CD14-positive monocyte (primary cell): ENCODE measurements at regions not wholly inside any gene's neighbourhood (a gene's known extent, or its start where the extent isn't known, plus 50 kb on each side); places are given as distances from the start of the nearest gene placed in this dataset.

ENCODE experiments used
- DNase-seq, 3 donors: peaks; one replicate each; pipeline ENCODE4 v3.0.0-alpha.2; 2011 to 2022
- H2AFZ ChIP-seq: 2 replicates; pipeline ENCODE4 v1.6.0; 2012; ENCODE audit warnings: mild to moderate bottlenecking, low read depth, low read length, inconsistent platforms; ENCODE audit not compliant: insufficient read depth, poor library complexity, severe bottlenecking
- H3K27ac ChIP-seq, 2 donors: 1 replicate in 1 of 2; 2 replicates in 1 of 2; pipeline ENCODE4 v1.5.1; 2012 to 2013; ENCODE audit warnings: low read length in 2 of 2, control low read depth in 1 of 2, inconsistent platforms in 1 of 2, low read depth in 1 of 2, mild to moderate bottlenecking in 1 of 2
- H3K27me3 ChIP-seq, 2 donors: one replicate each; pipeline versions ENCODE4 v1.6.0 to v1.6.1; 2011 to 2013; ENCODE audit warnings: low read length in 2 of 2; ENCODE audit not compliant: control insufficient read depth in 2 of 2, insufficient read depth in 2 of 2
- H3K36me3 ChIP-seq, 2 donors: replicated peaks in 1 of 2; 1 replicate in 1 of 2; 2 replicates in 1 of 2; pipeline versions ENCODE4 v1.5.1 to v1.6.1; 2012 to 2013; ENCODE audit warnings: low read length in 2 of 2, control low read depth in 1 of 2, inconsistent platforms in 1 of 2, mild to moderate bottlenecking in 1 of 2; ENCODE audit not compliant: insufficient read depth in 2 of 2, control insufficient read depth in 1 of 2
- H3K4me1 ChIP-seq, 2 donors: 1 replicate in 1 of 2; 2 replicates in 1 of 2; pipeline versions ENCODE4 v1.5.1 to v1.6.1; 2012 to 2013; ENCODE audit warnings: low read length in 2 of 2, control low read depth in 1 of 2, inconsistent platforms in 1 of 2, mild to moderate bottlenecking in 1 of 2, moderate library complexity in 1 of 2; ENCODE audit not compliant: insufficient read depth in 2 of 2, control insufficient read depth in 1 of 2
- H3K4me2 ChIP-seq: replicated peaks from 2 replicates; pipeline ENCODE3; 2012; ENCODE audit warnings: low read length, moderate library complexity, mild to moderate bottlenecking; ENCODE audit not compliant: poor library complexity, severe bottlenecking; ENCODE audit errors: extremely low read depth
- H3K4me3 ChIP-seq, 3 experiments: fragments of 200-600 bp in 1 of 3; sonication (generic) in 1 of 3; replicated peaks in 1 of 3; 1 replicate in 2 of 3; 2 replicates in 1 of 3; pipeline ENCODE4 v1.5.1; 2011 to 2013; ENCODE audit warnings: low read length in 3 of 3, mild to moderate bottlenecking in 3 of 3, control low read depth in 2 of 3, low read depth in 2 of 3, inconsistent platforms in 1 of 3, moderate library complexity in 1 of 3
- H3K79me2 ChIP-seq: 2 replicates; pipeline ENCODE4 v1.6.0; 2012; ENCODE audit warnings: mild to moderate bottlenecking, control low read depth, inconsistent platforms, low read length, moderate library complexity; ENCODE audit not compliant: insufficient read depth
- H3K9ac ChIP-seq: 2 replicates; pipeline ENCODE4 v1.6.0; 2017; ENCODE audit warnings: low read length, mild to moderate bottlenecking; ENCODE audit not compliant: insufficient read depth, poor library complexity, severe bottlenecking
- H3K9me3 ChIP-seq, 2 donors: replicated peaks in 1 of 2; 1 replicate in 1 of 2; 2 replicates in 1 of 2; pipeline versions ENCODE4 v1.5.1 to v1.6.1; 2012 to 2013; ENCODE audit warnings: low read length in 2 of 2, control low read depth in 1 of 2; ENCODE audit not compliant: control insufficient read depth in 1 of 2, insufficient read depth in 1 of 2
- H4K20me1 ChIP-seq: 2 replicates; pipeline ENCODE4 v1.6.0; 2012; ENCODE audit warnings: mild to moderate bottlenecking, low read length, control low read depth, moderate library complexity; ENCODE audit not compliant: insufficient read depth
- H3K27ac Mint-ChIP-seq, 7 donors: one replicate each; pipeline ENCODE4 v1.8.0; 2020; ENCODE audit warnings: mild to moderate bottlenecking in 7 of 7, mixed read lengths in 7 of 7, moderate library complexity in 6 of 7, inconsistent platforms in 2 of 7
- H3K27me3 Mint-ChIP-seq, 3 donors: one replicate each; pipeline ENCODE4 v1.8.0; 2021 to 2022; ENCODE audit warnings: low read depth in 3 of 3, mild to moderate bottlenecking in 3 of 3, mixed read lengths in 3 of 3, moderate library complexity in 3 of 3, inconsistent platforms in 1 of 3
- H3K36me3 Mint-ChIP-seq, 2 donors: one replicate each; pipeline ENCODE4 v1.8.0; 2020; ENCODE audit warnings: mixed read lengths in 2 of 2, inconsistent platforms in 1 of 2, mild to moderate bottlenecking in 1 of 2
- H3K4me1 Mint-ChIP-seq: one replicate; pipeline ENCODE4 v1.8.0; 2020; ENCODE audit warnings: mild to moderate bottlenecking, mixed read lengths
- H3K4me3 Mint-ChIP-seq, 2 donors: one replicate each; pipeline ENCODE4 v1.8.0; 2020; ENCODE audit warnings: mild to moderate bottlenecking in 2 of 2, mixed read lengths in 2 of 2, moderate library complexity in 1 of 2
- H3K9me3 Mint-ChIP-seq, 7 donors: one replicate each; pipeline ENCODE4 v1.8.0; 2020 to 2022; ENCODE audit warnings: mixed read lengths in 7 of 7, mild to moderate bottlenecking in 6 of 7, moderate library complexity in 6 of 7, inconsistent platforms in 2 of 7
- WGBS: methylation state at CpG from one replicate; pipeline ENCODE4 v1.1.5; 2013; ENCODE audit warnings: missing lambda C conversion rate; ENCODE audit not compliant: insufficient coverage; 5-methylcytosine and 5-hydroxymethylcytosine counted together
- intact Hi-C, 2 donors: fragments of 100-400 bp; cut with micrococcal nuclease; formaldehyde crosslinking; loops; one replicate each; pipeline versions ENCODE4 v1.15.0 to v1.15.1; 2023
- TF ChIP-seq, protein P1 (sequence below): fragments of 200-600 bp; IDR thresholded peaks from one replicate; pipeline ENCODE4 v1.8.0; 2022; ENCODE audit warnings: antibody characterized with exemption, mild to moderate bottlenecking

DNA sequence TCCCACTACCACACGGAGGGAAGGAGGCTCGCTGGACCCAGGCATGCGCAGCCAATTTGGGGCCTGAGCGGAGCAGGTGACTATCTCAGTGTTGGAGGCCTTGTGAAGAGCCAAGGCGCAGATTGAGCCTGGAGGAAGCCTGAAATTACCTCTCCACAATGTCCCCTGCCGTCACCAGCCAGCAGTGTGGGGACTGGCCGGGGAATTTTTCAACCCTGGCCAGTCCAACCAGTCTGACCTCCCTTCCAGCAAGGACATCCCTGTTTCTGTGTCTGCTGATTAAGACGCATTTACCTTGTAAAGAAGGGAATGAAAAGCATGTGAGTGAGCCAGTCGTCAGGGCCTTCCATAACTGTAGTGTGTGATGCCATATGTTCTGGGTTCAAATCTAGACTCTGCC is 198.1 kb upstream of the IRX3 start:
- Histone ChIP-seq H3K27me3 (no peaks in the 10 kb centered on the region), H3K9ac (no peak overlapping the region), H2AFZ (no peak overlapping the region), H3K4me2 (no peak overlapping the region), H3K27ac (no peak overlapping the region), H3K9me3 (no peaks in the 10 kb centered on the region), H3K4me1 (no peaks in the 10 kb centered on the region), H3K36me3 (no peaks in the 10 kb centered on the region), H3K79me2 (no peaks in the 10 kb centered on the region), H4K20me1 (no peaks in the 10 kb centered on the region), H3K4me3 (no peak overlapping the region)
- no peak for DNase-seq
- H3K36me3 Mint-ChIP-seq: no peaks in the 10 kb centered on the region
- H3K27me3 Mint-ChIP-seq: peaks cover 2 to 14% (median 4%) of the 10 kb centered on the region in 3 donors
- no peaks in the 10 kb centered on the region for H3K4me1 Mint-ChIP-seq
- peaks cover 0 to 3% (median 0%) of the 10 kb centered on the region in 7 donors for H3K9me3 Mint-ChIP-seq
- intact Hi-C loops: no loop called here
- WGBS: 90% methylated on average over 4 of the region's 9 CpGs
- no peak overlapping the region for H3K27ac Mint-ChIP-seq
- TF ChIP-seq, protein P1, sequence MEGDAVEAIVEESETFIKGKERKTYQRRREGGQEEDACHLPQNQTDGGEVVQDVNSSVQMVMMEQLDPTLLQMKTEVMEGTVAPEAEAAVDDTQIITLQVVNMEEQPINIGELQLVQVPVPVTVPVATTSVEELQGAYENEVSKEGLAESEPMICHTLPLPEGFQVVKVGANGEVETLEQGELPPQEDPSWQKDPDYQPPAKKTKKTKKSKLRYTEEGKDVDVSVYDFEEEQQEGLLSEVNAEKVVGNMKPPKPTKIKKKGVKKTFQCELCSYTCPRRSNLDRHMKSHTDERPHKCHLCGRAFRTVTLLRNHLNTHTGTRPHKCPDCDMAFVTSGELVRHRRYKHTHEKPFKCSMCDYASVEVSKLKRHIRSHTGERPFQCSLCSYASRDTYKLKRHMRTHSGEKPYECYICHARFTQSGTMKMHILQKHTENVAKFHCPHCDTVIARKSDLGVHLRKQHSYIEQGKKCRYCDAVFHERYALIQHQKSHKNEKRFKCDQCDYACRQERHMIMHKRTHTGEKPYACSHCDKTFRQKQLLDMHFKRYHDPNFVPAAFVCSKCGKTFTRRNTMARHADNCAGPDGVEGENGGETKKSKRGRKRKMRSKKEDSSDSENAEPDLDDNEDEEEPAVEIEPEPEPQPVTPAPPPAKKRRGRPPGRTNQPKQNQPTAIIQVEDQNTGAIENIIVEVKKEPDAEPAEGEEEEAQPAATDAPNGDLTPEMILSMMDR: no peak
- no peak overlapping the region for H3K4me3 Mint-ChIP-seq

GRCh38 chr16:54482892-54483574 is 196.4 kb upstream of the IRX3 start:
- Mint-ChIP-seq H3K27ac (no peak overlapping the region), H3K4me3 (no peak overlapping the region), H3K27me3 (peaks cover 2 to 17% (median 3%) of the 10 kb centered on the region in 3 donors), H3K9me3 (peaks cover 0 to 3% (median 0%) of the 10 kb centered on the region in 7 donors), H3K36me3 (no peaks in the 10 kb centered on the region), H3K4me1 (no peaks in the 10 kb centered on the region)
- no peak for DNase-seq
- no peaks in the 10 kb centered on the region for H4K20me1 ChIP-seq
- H3K4me3 ChIP-seq: no peak overlapping the region
- no peaks in the 10 kb centered on the region for H3K36me3 ChIP-seq
- no peak overlapping the region for H3K9ac ChIP-seq
- intact Hi-C loops: no loop called here
- H3K79me2 ChIP-seq: no peaks in the 10 kb centered on the region
- H2AFZ ChIP-seq: no peak overlapping the region
- TF ChIP-seq, protein P1: no peak
- no peak overlapping the region for H3K4me2 ChIP-seq
- no peaks in the 10 kb centered on the region for H3K9me3 ChIP-seq
- H3K27me3 ChIP-seq: no peaks in the 10 kb centered on the region
- H3K4me1 ChIP-seq: no peaks in the 10 kb centered on the region
- H3K27ac ChIP-seq: no peak overlapping the region
- 70% methylated on average over 5 of the region's 12 CpGs for WGBS
